GM12878 (cell line): ENCODE measurements at regions not wholly inside any gene's neighbourhood (a gene's known extent, or its start where the extent isn't known, plus 50 kb on each side); places are given as distances from the start of the nearest gene placed in this dataset.

Experiments
- ATAC-seq: fragments of 200-7000 bp; cut with Tn5 transposase; 3 replicates; pipeline ENCODE4 v1.9.1; 2020; ENCODE audit warnings: mild to moderate bottlenecking, moderate library complexity
- BruUV-seq: library from RNA; stranded (reverse); fragments of 400-500 nt; replicated peaks from 2 replicates; lab custom pipeline; 2021; lab: Mats Ljungman, UMichigan
- CTCF ChIA-PET: fragments of 300-600 bp; sonication (Branson Sonifier 250); formaldehyde crosslinking; extraction: SDS; loops from one replicate; lab custom pipeline; 2021; ENCODE audit warnings: inconsistent platforms; lab: Yijun Ruan, JAX
- POLR2A ChIA-PET: fragments of 350-600 bp; formaldehyde crosslinking; extraction: SDS; loops from one replicate; lab custom pipeline; 2021; ENCODE audit warnings: inconsistent platforms; lab: Charles Lee
- RAD21 ChIA-PET: fragments of 300-600 bp; sonication (Branson Sonifier 250); formaldehyde crosslinking; loops from one replicate; lab custom pipeline; 2023; ENCODE audit warnings: antibody characterized with exemption; ENCODE audit not compliant: unreplicated experiment; lab: Charles Lee
- SMC1A ChIA-PET: fragments of 300-600 bp; sonication (Branson Sonifier 250); formaldehyde crosslinking; loops from one replicate; lab custom pipeline; 2023; ENCODE audit not compliant: unreplicated experiment, uncharacterized antibody; lab: Charles Lee
- DNase-seq: peaks from one replicate; pipeline ENCODE4 v3.0.0-alpha.2; 2011; ENCODE audit warnings: low read depth, low spot score
- FAIRE-seq: peaks from 3 replicates; lab custom pipeline; 2011; peaks lifted over from hg19 to GRCh38; lab: Jason Lieb, UNC
- H2AFZ ChIP-seq: 2 replicates; pipeline ENCODE4 v1.6.0; 2011; ENCODE audit warnings: low read depth, low read length, control low read depth; ENCODE audit not compliant: control insufficient read depth
- H3K27ac ChIP-seq: 2 replicates; pipeline ENCODE4 v1.5.1; 2011; ENCODE audit warnings: control low read depth; ENCODE audit not compliant: control insufficient read depth, insufficient read depth
- H3K27me3 ChIP-seq, 2 experiments: replicated peaks in 1 of 2; 2 replicates each; pipeline versions ENCODE4 v1.6.0 to v1.6.1; 2011; ENCODE audit warnings: low read length in 1 of 2; ENCODE audit not compliant: control insufficient read depth in 2 of 2, insufficient read depth in 2 of 2
- H3K36me3 ChIP-seq, 2 experiments: 2 replicates each; pipeline ENCODE4 v1.5.1; 2011; ENCODE audit warnings: low read length in 1 of 2; ENCODE audit not compliant: control insufficient read depth in 2 of 2, insufficient read depth in 2 of 2
- H3K4me1 ChIP-seq: 2 replicates; pipeline ENCODE4 v1.6.1; 2011; ENCODE audit warnings: mild to moderate bottlenecking, low read length, moderate library complexity, mixed read lengths; ENCODE audit not compliant: control insufficient read depth, insufficient read depth
- H3K4me2 ChIP-seq: 2 replicates; pipeline ENCODE4 v1.6.0; 2011; ENCODE audit warnings: control low read depth; ENCODE audit not compliant: control insufficient read depth, insufficient read depth
- H3K4me3 ChIP-seq: fragments of 200-600 bp; sonication (generic); 2 replicates; pipeline ENCODE4 v1.5.1; 2016
- H3K79me2 ChIP-seq: 2 replicates; pipeline ENCODE4 v1.6.0; 2011; ENCODE audit warnings: low read length; ENCODE audit not compliant: control insufficient read depth, insufficient read depth
- H3K9ac ChIP-seq: 2 replicates; pipeline ENCODE4 v1.8.0; 2011; ENCODE audit warnings: low read length, control low read depth, mixed read lengths; ENCODE audit not compliant: control insufficient read depth, insufficient read depth
- H3K9me3 ChIP-seq: replicated peaks from 3 replicates; pipeline ENCODE4 v1.5.1; 2011; ENCODE audit warnings: mild to moderate bottlenecking, low read length; ENCODE audit not compliant: control insufficient read depth, insufficient read depth
- H4K20me1 ChIP-seq: 2 replicates; pipeline ENCODE4 v1.6.0; 2011; ENCODE audit not compliant: control insufficient read depth, insufficient read depth
- ATF7 ChIP-seq: fragments of 450-650 bp; IDR thresholded peaks from 2 replicates; pipeline ENCODE4 v1.6.1; 2016; ENCODE audit warnings: low read depth, mild to moderate bottlenecking
- BACH1 ChIP-seq: fragments of 450-650 bp; IDR thresholded peaks from 2 replicates; pipeline ENCODE4 v1.6.1; 2017; ENCODE audit warnings: mild to moderate bottlenecking, borderline replicate concordance
- CBX5 ChIP-seq: sonication (generic); IDR thresholded peaks from 2 replicates; pipeline ENCODE4 v1.6.1; 2016; ENCODE audit warnings: low read depth, moderate library complexity, mild to moderate bottlenecking, inconsistent platforms
- EED ChIP-seq: sonication (generic); IDR thresholded peaks from 2 replicates; pipeline ENCODE4 v1.6.1; 2016; ENCODE audit warnings: antibody characterized with exemption, low read depth
- ELK1 ChIP-seq: IDR thresholded peaks from 2 replicates; pipeline ENCODE4 v1.6.1; 2012; ENCODE audit warnings: low read depth, low read length, improper control_type of control experiment
- EP300 ChIP-seq, 2 experiments: fragments of 150-350 bp in 1 of 2; IDR thresholded peaks; 2 replicates each; pipeline ENCODE4 v1.6.1; 2011 to 2012; ENCODE audit warnings: low read depth in 2 of 2, low read length in 2 of 2, borderline replicate concordance in 1 of 2, improper control_type of control experiment in 1 of 2, inconsistent platforms in 1 of 2; ENCODE audit not compliant: control insufficient read depth in 1 of 2
- MYC ChIP-seq: IDR thresholded peaks from 2 replicates; pipeline ENCODE4 v1.6.1; 2011; ENCODE audit warnings: mild to moderate bottlenecking, low read length, moderate library complexity, inconsistent platforms; ENCODE audit not compliant: insufficient read depth, insufficient replicate concordance, insufficient read length, severe bottlenecking
- SMAD1 ChIP-seq: fragments of 450-650 bp; IDR thresholded peaks from 2 replicates; pipeline ENCODE4 v1.6.1; 2018; ENCODE audit warnings: mild to moderate bottlenecking, low read depth; ENCODE audit not compliant: partially characterized antibody
- ZNF274 ChIP-seq: IDR thresholded peaks from one replicate; pipeline ENCODE4 v1.8.0; 2011; ENCODE audit not compliant: insufficient read length, insufficient read depth
- WGBS: methylation state at CpG from one replicate; pipeline ENCODE4 v1.1.6; 2016; ENCODE audit warnings: low lambda C conversion rate; ENCODE audit not compliant: insufficient replicate concordance, insufficient coverage; ENCODE audit errors: missing lambda C conversion rate; 5-methylcytosine and 5-hydroxymethylcytosine counted together
- in situ Hi-C: fragments of 300-500 bp; cut with MboI; formaldehyde crosslinking; loops from 9 replicates; pipeline ENCODE4 v1.14.3; 2018; ENCODE audit warnings: mixed read lengths
- intact Hi-C: fragments of 100-400 bp; cut with micrococcal nuclease; formaldehyde crosslinking; loops from one replicate; pipeline ENCODE4 v1.14.2; 2022; ENCODE audit not compliant: unreplicated experiment
- TF ChIP-seq, protein P1 (sequence below): IDR thresholded peaks from 2 replicates; pipeline ENCODE4 v1.6.1; 2012; ENCODE audit warnings: low read depth, low read length, improper control_type of control experiment
- TF ChIP-seq, protein P2 (sequence below): IDR thresholded peaks from 2 replicates; pipeline ENCODE4 v1.6.1; 2011; ENCODE audit warnings: mild to moderate bottlenecking, low read depth, low read length, moderate library complexity; ENCODE audit not compliant: insufficient replicate concordance
- TF ChIP-seq, protein P3 (sequence below): fragments of 450-650 bp; IDR thresholded peaks from 2 replicates; pipeline ENCODE4 v1.6.1; 2016; ENCODE audit warnings: mild to moderate bottlenecking, moderate library complexity, borderline replicate concordance
- TF ChIP-seq, protein P4 (sequence below): IDR thresholded peaks from 2 replicates; pipeline ENCODE4 v1.6.1; 2012; ENCODE audit warnings: mild to moderate bottlenecking, low read depth, low read length

DNA sequence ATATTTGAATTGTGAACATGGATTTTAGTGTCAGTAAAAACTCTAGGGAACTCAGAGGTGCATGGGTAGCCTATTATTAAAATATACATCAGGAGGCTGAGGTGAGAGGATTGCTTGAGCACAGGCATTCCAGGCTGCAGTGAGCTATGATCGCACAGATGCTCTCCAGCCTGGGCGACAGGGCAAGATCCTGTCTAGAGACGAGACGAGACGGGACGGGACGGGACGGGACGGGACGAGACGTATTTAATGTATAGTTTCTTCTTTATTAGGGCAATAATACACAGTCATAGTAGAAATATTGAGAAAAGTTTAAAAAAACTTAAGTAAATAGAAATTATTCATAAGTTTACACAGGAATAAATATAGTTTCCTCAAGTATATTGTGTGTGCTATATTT lies 89.3 kb downstream of the DIPK2A start:
- intact Hi-C loops (no loop called here), in situ Hi-C loops (no loop called here)
- ChIA-PET CTCF (no interaction called here), SMC1A (no interaction called here), RAD21 (no interaction called here), POLR2A (no interaction called here)
- Histone ChIP-seq H3K4me1 (no peaks in the 10 kb centered on the region), H3K79me2 (no peaks in the 10 kb centered on the region), H3K27me3 (no peaks in the 10 kb centered on the region; a peak in 1 of 4 replicates), H3K9ac (no peak overlapping the region), H3K36me3 (no peaks in the 10 kb centered on the region), H4K20me1 (no peaks in the 10 kb centered on the region), H3K4me3 (no peak overlapping the region), H3K27ac (no peak overlapping the region), H2AFZ (no peak overlapping the region), H3K4me2 (no peak overlapping the region), H3K9me3 (no peaks in the 10 kb centered on the region)
- no TSS peak for BruUV-seq
- DNase-seq: no peak
- 88% methylated on average over 11 of the region's 11 CpGs for WGBS
- no peak for FAIRE-seq
- no peak for ATAC-seq
- TF ChIP-seq, protein P1, sequence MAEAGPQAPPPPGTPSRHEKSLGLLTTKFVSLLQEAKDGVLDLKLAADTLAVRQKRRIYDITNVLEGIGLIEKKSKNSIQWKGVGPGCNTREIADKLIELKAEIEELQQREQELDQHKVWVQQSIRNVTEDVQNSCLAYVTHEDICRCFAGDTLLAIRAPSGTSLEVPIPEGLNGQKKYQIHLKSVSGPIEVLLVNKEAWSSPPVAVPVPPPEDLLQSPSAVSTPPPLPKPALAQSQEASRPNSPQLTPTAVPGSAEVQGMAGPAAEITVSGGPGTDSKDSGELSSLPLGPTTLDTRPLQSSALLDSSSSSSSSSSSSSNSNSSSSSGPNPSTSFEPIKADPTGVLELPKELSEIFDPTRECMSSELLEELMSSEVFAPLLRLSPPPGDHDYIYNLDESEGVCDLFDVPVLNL: no peak
- TF ChIP-seq, protein P2, sequence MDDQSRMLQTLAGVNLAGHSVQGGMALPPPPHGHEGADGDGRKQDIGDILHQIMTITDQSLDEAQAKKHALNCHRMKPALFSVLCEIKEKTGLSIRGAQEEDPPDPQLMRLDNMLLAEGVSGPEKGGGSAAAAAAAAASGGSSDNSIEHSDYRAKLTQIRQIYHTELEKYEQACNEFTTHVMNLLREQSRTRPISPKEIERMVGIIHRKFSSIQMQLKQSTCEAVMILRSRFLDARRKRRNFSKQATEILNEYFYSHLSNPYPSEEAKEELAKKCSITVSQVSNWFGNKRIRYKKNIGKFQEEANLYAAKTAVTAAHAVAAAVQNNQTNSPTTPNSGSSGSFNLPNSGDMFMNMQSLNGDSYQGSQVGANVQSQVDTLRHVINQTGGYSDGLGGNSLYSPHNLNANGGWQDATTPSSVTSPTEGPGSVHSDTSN: no peak
- TF ChIP-seq, protein P3, sequence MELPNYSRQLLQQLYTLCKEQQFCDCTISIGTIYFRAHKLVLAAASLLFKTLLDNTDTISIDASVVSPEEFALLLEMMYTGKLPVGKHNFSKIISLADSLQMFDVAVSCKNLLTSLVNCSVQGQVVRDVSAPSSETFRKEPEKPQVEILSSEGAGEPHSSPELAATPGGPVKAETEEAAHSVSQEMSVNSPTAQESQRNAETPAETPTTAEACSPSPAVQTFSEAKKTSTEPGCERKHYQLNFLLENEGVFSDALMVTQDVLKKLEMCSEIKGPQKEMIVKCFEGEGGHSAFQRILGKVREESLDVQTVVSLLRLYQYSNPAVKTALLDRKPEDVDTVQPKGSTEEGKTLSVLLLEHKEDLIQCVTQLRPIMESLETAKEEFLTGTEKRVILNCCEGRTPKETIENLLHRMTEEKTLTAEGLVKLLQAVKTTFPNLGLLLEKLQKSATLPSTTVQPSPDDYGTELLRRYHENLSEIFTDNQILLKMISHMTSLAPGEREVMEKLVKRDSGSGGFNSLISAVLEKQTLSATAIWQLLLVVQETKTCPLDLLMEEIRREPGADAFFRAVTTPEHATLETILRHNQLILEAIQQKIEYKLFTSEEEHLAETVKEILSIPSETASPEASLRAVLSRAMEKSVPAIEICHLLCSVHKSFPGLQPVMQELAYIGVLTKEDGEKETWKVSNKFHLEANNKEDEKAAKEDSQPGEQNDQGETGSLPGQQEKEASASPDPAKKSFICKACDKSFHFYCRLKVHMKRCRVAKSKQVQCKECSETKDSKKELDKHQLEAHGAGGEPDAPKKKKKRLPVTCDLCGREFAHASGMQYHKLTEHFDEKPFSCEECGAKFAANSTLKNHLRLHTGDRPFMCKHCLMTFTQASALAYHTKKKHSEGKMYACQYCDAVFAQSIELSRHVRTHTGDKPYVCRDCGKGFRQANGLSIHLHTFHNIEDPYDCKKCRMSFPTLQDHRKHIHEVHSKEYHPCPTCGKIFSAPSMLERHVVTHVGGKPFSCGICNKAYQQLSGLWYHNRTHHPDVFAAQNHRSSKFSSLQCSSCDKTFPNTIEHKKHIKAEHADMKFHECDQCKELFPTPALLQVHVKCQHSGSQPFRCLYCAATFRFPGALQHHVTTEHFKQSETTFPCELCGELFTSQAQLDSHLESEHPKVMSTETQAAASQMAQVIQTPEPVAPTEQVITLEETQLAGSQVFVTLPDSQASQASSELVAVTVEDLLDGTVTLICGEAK: no peak
- TF ChIP-seq BACH1 (no peak), EP300 (IDR thresholded peaks at IDR 0.05; ENCODE audit: borderline replicate concordance in 1 of 2, control insufficient read depth in 1 of 2, low read depth in 2 of 2, low read length in 2 of 2) (no peak), CBX5 (no peak), ATF7 (no peak), ELK1 (no peak), EED (no peak), ZNF274 (no peak), SMAD1 (no peak), MYC (no peak)
- TF ChIP-seq, protein P4, sequence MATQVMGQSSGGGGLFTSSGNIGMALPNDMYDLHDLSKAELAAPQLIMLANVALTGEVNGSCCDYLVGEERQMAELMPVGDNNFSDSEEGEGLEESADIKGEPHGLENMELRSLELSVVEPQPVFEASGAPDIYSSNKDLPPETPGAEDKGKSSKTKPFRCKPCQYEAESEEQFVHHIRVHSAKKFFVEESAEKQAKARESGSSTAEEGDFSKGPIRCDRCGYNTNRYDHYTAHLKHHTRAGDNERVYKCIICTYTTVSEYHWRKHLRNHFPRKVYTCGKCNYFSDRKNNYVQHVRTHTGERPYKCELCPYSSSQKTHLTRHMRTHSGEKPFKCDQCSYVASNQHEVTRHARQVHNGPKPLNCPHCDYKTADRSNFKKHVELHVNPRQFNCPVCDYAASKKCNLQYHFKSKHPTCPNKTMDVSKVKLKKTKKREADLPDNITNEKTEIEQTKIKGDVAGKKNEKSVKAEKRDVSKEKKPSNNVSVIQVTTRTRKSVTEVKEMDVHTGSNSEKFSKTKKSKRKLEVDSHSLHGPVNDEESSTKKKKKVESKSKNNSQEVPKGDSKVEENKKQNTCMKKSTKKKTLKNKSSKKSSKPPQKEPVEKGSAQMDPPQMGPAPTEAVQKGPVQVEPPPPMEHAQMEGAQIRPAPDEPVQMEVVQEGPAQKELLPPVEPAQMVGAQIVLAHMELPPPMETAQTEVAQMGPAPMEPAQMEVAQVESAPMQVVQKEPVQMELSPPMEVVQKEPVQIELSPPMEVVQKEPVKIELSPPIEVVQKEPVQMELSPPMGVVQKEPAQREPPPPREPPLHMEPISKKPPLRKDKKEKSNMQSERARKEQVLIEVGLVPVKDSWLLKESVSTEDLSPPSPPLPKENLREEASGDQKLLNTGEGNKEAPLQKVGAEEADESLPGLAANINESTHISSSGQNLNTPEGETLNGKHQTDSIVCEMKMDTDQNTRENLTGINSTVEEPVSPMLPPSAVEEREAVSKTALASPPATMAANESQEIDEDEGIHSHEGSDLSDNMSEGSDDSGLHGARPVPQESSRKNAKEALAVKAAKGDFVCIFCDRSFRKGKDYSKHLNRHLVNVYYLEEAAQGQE: no peak
